NOMO-1 treated with DMSO at 0.1 percent for 48 hours (cell line): ENCODE measurements at regions not wholly inside any gene's neighbourhood (a gene's known extent, or its start where the extent isn't known, plus 50 kb on each side); places are given as distances from the start of the nearest gene placed in this dataset.

Source experiments
- DNase-seq: peaks from one replicate; lab custom pipeline; 2025; ENCODE audit not compliant: unreplicated experiment; lab: John Stamatoyannopoulos, UW

GRCh38 chr12:69027411-69027881, 94.5 kb upstream of the CPM start:
- peak; percentile 5 for DNase-seq

- no peak for DNase-seq
Observed at GRCh38 chr12:69028941-69029729, 96.2 kb upstream of the CPM start.

DNA sequence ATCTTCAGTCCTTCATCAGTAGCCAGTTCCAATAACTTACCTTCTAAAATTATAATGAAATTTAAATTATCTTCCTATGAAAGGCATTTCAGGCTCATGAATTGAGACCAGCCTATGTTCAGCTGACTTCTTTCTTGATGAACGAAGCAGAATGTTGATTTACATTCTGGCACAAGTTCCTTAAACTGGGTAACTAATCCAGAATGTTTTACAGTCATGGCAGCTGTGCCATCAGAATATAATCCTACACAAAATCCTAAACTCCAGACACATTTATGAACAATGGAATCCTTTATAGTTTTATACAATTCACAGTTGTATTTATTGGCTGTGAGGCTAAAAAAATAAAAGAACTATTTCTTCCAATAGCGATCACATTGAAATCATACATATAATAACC, 97.3 kb upstream of the CPM start:
- no peak for DNase-seq

DNA sequence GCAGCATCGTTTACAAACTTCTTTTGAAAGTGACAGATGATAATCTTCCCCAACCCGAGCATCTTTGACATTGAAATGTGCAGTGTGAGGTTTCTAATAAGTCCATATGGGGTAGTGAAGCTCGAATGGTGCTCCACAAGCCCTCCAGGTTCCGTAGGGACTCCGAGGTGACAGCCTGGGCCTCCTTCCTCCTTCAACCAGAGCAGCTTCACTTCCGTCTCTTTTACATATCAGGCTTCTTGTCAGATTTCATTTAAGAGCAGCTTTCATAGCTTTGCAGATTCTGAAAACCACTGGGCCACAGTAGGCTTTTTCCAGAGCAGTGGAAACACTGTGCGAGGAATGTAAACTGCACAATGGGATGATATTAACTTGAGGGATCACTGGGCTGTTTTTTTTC, 103.6 kb upstream of the CPM start:
- DNase-seq: no peak

DNA sequence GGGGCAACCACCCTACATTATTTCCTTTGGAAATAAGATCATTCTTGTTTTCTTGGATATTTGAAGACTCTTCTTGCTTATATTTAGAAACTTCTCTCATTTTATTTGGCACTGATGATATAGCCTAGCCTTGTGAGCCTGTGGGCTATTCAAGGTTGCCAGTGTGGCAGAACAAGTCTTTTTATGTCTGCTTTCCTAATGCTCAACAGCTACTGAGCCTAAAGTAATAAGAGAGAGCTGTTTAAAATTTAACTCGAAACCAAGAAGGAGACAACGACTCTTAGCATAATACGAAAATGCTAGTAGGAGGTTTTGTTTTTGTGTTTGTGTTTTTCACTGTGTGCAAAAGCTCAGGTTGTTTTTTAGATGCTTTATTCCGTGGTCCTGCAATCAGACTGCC, 104.0 kb upstream of the CPM start:
- no peak for DNase-seq

DNA sequence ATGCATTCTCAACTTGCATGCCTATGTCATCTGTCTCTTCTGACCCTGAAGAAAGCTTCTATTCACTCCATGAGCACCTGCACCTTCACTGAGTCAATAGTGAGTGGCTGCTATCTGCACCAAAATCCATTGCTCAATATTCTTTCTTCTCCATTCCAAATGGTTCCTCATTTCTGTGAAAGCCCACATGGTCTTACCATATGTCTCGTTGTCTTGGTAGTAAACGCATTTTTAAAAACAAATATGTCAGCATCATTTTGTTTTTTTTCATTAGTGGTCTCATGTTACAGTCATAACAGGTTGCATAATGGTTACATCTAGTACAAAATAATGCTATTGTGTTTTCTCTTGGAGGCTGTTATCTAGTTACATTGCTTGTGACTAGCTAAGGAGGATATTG, 106.9 kb upstream of the CPM start:
- peak; percentile 94 for DNase-seq

DNA sequence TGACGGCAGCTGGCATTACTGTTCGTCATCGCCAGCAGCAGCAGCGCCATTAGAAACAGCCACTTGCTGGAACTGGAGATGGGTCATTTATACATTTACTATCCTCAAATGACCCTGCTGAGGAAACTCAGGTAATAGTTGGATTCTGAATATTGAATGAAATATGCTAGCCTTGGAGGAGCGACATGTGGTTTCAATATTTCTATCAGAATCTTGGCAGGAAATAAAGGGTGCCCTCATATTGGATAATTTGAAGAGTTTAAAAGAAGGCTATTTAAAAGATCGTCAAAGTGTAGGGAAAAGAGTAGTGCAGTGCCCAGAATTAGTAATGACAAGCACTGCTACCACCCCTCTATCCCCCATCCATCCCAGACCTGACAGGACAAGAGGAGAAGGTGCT, 109.6 kb upstream of the CPM start:
- DNase-seq: no peak

DNA sequence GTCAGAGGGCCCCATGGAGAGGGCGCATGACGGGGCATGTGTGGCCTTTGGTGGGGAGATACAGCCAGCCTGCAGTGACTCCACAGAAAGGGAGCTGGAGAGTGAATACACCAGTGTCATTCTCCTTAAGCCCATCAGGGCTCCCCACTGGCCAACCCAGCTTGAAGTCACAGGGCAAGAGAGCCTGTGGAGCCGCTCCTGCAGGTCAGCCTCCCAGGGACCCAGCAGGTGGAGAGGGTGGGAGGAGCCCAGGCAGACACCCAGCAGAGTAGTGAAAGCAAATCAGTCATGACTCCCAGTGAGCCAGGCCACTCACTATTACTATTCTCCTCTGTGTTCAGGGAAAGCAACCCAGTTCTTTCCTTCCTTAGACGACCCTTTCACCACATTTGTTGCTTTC, 110.0 kb upstream of the CPM start:
- no peak for DNase-seq

GRCh38 chr12:69044887-69045286, 111.9 kb upstream of the CPM start:
- no peak for DNase-seq

GRCh38 chr12:69045430-69045829, 112.5 kb upstream of the CPM start:
- DNase-seq: no peak

- DNase-seq: no peak
Observed at GRCh38 chr12:69046363-69046762, 113.4 kb upstream of the CPM start.

DNA sequence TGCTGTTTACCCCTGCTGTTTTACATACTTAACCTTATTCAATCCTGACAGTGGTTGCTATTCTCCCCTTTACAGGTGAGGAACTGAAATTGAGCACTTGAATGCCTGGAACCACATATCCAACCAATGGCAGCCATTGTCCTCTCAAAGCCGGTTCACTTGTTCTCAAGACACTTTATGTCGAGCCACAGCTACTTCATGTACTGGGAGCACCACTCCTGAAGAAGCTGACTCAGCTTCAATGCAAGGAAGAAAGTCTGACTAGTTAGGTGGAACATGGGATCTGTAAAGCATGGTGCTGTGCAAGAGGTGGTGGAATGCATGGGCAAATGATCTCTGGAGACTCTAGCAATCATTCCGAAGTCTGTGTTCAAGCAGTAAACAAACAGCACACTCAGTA, 113.9 kb upstream of the CPM start:
- no peak for DNase-seq

GRCh38 chr12:69047990-69048389, 115.0 kb upstream of the CPM start:
- DNase-seq: peak; percentile 30

- peak; percentile 58 for DNase-seq
Observed at GRCh38 chr12:69049855-69050254, 116.9 kb upstream of the CPM start.

- DNase-seq: no peak
Observed at GRCh38 chr12:69052613-69053408, 119.8 kb upstream of the CPM start.

GRCh38 chr12:69054343-69055056, 121.5 kb upstream of the CPM start:
- DNase-seq: no peak

DNA sequence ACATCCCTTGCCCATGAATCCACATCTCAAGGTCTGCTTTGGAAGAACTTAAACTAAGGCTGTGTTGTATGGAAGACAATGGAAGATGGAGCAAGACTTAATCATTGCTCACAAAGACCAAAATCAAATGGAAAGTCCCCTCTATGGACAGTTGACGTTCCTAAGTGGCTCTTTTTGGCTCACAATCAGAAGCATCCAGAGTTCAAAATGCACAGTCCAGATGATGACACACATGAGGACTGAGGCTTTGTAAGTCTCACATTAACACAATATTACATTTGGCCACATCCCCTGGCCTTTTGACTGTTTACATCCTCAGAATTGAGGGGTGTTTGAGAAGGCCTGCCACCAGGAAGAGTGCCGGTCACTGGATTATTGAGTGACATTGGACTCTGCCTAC, 122.3 kb upstream of the CPM start:
- no peak for DNase-seq

DNA sequence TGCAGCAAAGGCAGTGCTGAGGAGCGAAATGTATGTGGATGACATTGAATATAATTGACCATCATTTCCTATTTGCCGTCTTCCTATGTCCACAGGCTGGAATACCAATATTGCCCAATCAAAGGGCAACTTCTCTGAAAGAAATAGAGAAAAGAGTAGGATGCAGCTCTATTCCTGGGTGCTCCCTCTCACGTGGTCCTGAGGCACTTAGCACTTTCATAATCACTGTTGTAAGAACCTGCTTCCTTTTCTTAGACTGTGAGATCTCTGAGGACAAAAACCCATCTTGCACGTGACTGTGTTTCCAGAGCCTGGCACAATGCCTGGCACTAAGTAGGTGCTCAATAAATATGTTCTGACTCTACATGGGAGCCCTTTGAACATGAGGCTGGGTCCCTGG, 122.7 kb upstream of the CPM start:
- DNase-seq: peak; percentile 31

- DNase-seq: no peak
Observed at GRCh38 chr12:69056743-69057515, 124.0 kb upstream of the CPM start.

GRCh38 chr12:69057742-69058141, 124.8 kb upstream of the CPM start:
- DNase-seq: no peak
